OCI-LY7 (cell line): ENCODE measurements at regions not wholly inside any gene's neighbourhood (a gene's known extent, or its start where the extent isn't known, plus 50 kb on each side); places are given as distances from the start of the nearest gene placed in this dataset.

ENCODE experiments used
- BruUV-seq: library from RNA; stranded (reverse); fragments of 400-500 nt; replicated peaks from 2 replicates; lab custom pipeline; 2021; lab: Mats Ljungman, UMichigan
- CTCF ChIA-PET: fragments of 300-600 bp; sonication (Branson Sonifier 250); formaldehyde crosslinking; loops from one replicate; lab custom pipeline; 2022; ENCODE audit warnings: antibody characterized with exemption; ENCODE audit not compliant: unreplicated experiment; lab: Charles Lee
- POLR2A ChIA-PET: fragments of 300-600 bp; sonication (Branson Sonifier 250); formaldehyde crosslinking; loops from one replicate; lab custom pipeline; 2022; ENCODE audit warnings: antibody characterized with exemption; lab: Charles Lee
- DNase-seq: peaks from one replicate; pipeline ENCODE4 v3.0.0-alpha.2; 2015; ENCODE audit warnings: low spot score
- H2AFZ ChIP-seq: fragments of 200-600 bp; sonication (generic), shearing (Covaris generic); 2 replicates; pipeline ENCODE4 v1.6.1; 2014; ENCODE audit warnings: mild to moderate bottlenecking, antibody characterized with exemption, low read length, moderate library complexity
- H3K27ac ChIP-seq: fragments of 200-600 bp; sonication (generic); 2 replicates; pipeline ENCODE4 v1.5.1; 2014; ENCODE audit warnings: mixed run types, low read depth, mild to moderate bottlenecking, moderate library complexity, low read length, inconsistent platforms; ENCODE audit not compliant: poor library complexity, severe bottlenecking
- H3K36me3 ChIP-seq: fragments of 200-600 bp; sonication (generic); 2 replicates; pipeline ENCODE4 v1.6.1; 2014; ENCODE audit warnings: mild to moderate bottlenecking, antibody characterized with exemption, low read length, moderate library complexity, mixed read lengths; ENCODE audit not compliant: insufficient read depth
- H3K4me1 ChIP-seq: fragments of 200-600 bp; sonication (generic); 2 replicates; pipeline ENCODE4 v1.5.1; 2014; ENCODE audit warnings: mild to moderate bottlenecking, low read length; ENCODE audit not compliant: insufficient read depth, poor library complexity, severe bottlenecking
- H3K4me2 ChIP-seq: fragments of 200-600 bp; sonication (generic); 2 replicates; pipeline ENCODE4 v1.6.1; 2014; ENCODE audit warnings: mild to moderate bottlenecking, low read length
- H3K4me3 ChIP-seq: fragments of 200-600 bp; sonication (generic); 2 replicates; pipeline ENCODE4 v1.5.1; 2014; ENCODE audit warnings: mild to moderate bottlenecking, low read depth, low read length; ENCODE audit not compliant: poor library complexity, severe bottlenecking
- H3K79me2 ChIP-seq: fragments of 200-600 bp; sonication (generic); 2 replicates; pipeline ENCODE4 v1.6.1; 2016; ENCODE audit warnings: low read depth, mild to moderate bottlenecking, low read length, moderate library complexity, mixed read lengths; ENCODE audit not compliant: insufficient read depth
- H3K9me2 ChIP-seq: fragments of 200-600 bp; sonication (generic); 2 replicates; pipeline ENCODE4 v1.6.1; 2016; ENCODE audit warnings: mild to moderate bottlenecking, low read length, mixed read lengths; ENCODE audit not compliant: insufficient read depth
- H3K9me3 ChIP-seq: fragments of 200-600 bp; sonication (generic); 2 replicates; pipeline ENCODE4 v1.6.1; 2014; ENCODE audit warnings: mild to moderate bottlenecking, mixed run types, low read length, mixed read lengths
- H4K20me1 ChIP-seq: fragments of 200-600 bp; sonication (generic); 2 replicates; pipeline ENCODE4 v1.6.1; 2014; ENCODE audit warnings: mild to moderate bottlenecking, antibody characterized with exemption, low read length, moderate library complexity, mixed read lengths; ENCODE audit not compliant: insufficient read depth
- CTCF ChIP-seq: fragments of 200-600 bp; sonication (generic); conservative IDR thresholded peaks from 2 replicates; pipeline ENCODE4 v1.5.1; 2014; ENCODE audit warnings: mild to moderate bottlenecking, antibody characterized with exemption, low read length, moderate library complexity, mixed read lengths
- EZH2phosphoT487 ChIP-seq: fragments of 200-600 bp; sonication (generic); IDR thresholded peaks from 2 replicates; pipeline ENCODE4 v1.6.1; 2018; ENCODE audit warnings: low read depth, borderline replicate concordance, mild to moderate bottlenecking, mixed run types, antibody characterized with exemption, low read length, moderate library complexity, mixed read lengths
- intact Hi-C: fragments of 100-400 bp; cut with micrococcal nuclease; formaldehyde crosslinking; loops from one replicate; pipeline ENCODE4 v1.10.0; 2022; ENCODE audit not compliant: unreplicated experiment

- H3K9me2 ChIP-seq, result no peaks in the 10 kb centered on the region
- H3K4me2 ChIP-seq, result no peak overlapping the region
- intact Hi-C loops, result no loop called here
- CTCF ChIA-PET, result no interaction called here
- H4K20me1 ChIP-seq, result no peaks in the 10 kb centered on the region
- no peaks in the 10 kb centered on the region for H3K36me3 ChIP-seq
- DNase-seq, result no peak
- H2AFZ ChIP-seq, result no peak overlapping the region
- no peaks in the 10 kb centered on the region for H3K79me2 ChIP-seq
- H3K27ac ChIP-seq, result no peak overlapping the region
- TF ChIP-seq CTCF, result no peak
- no peaks in the 10 kb centered on the region for H3K9me3 ChIP-seq
- no peaks in the 10 kb centered on the region for H3K4me1 ChIP-seq
- POLR2A ChIA-PET, result no interaction called here
- no peak overlapping the region for H3K4me3 ChIP-seq
- no TSS peak for BruUV-seq
These were observed 136.9 kb downstream of the CYP26B1 start for GRCh38 chr2:72010647-72011369.

- Histone ChIP-seq H3K4me1 (no peaks in the 10 kb centered on the region), H3K9me3 (no peaks in the 10 kb centered on the region), H3K4me2 (no peak overlapping the region), H3K4me3 (no peak overlapping the region), H3K36me3 (no peaks in the 10 kb centered on the region), H3K27ac (no peak overlapping the region), H3K9me2 (no peaks in the 10 kb centered on the region), H3K79me2 (no peaks in the 10 kb centered on the region), H4K20me1 (no peaks in the 10 kb centered on the region), H2AFZ (no peak overlapping the region)
- intact Hi-C loops, result no loop called here
- TF ChIP-seq CTCF, result no peak
- TF ChIP-seq EZH2phosphoT487, result no peak
- POLR2A ChIA-PET, result interaction anchor here (0.5 to 1.1 kb wide), 2 partner anchors 14 to 42 kb away, joined by 3 read pairs; no protein-coding TSS in a partner anchor
- CTCF ChIA-PET, result no interaction called here
- BruUV-seq, result no TSS peak
- no peak for DNase-seq
These were observed 139.1 kb downstream of the CYP26B1 start for GRCh38 chr2:72008608-72009007.

GRCh38 chr2:72007402-72007801, 140.3 kb downstream of the CYP26B1 start:
- intact Hi-C loops, result no loop called here
- no peak overlapping the region for H2AFZ ChIP-seq
- no peak overlapping the region for H3K27ac ChIP-seq
- no peaks in the 10 kb centered on the region for H3K79me2 ChIP-seq
- H4K20me1 ChIP-seq, result no peaks in the 10 kb centered on the region
- H3K9me3 ChIP-seq, result no peaks in the 10 kb centered on the region
- no peak for DNase-seq
- TF ChIP-seq CTCF (no peak), EZH2phosphoT487 (no peak)
- H3K4me2 ChIP-seq, result no peak overlapping the region
- no peaks in the 10 kb centered on the region for H3K36me3 ChIP-seq
- no peak overlapping the region for H3K4me3 ChIP-seq
- H3K4me1 ChIP-seq, result no peaks in the 10 kb centered on the region
- ChIA-PET CTCF (no interaction called here), POLR2A (no interaction called here)
- H3K9me2 ChIP-seq, result no peaks in the 10 kb centered on the region
- no TSS peak for BruUV-seq
